SK-N-SH (cell line): ENCODE measurements at regions not wholly inside any gene's neighbourhood (a gene's known extent, or its start where the extent isn't known, plus 50 kb on each side); places are given as distances from the start of the nearest gene placed in this dataset.

Experiments
- CTCF ChIA-PET: fragments of 300-600, 350-600 bp; formaldehyde crosslinking; extraction: SDS; loops from one replicate; lab custom pipeline; 2021; lab: Yijun Ruan, JAX
- POLR2A ChIA-PET: fragments of 350-600 bp; sonication (Branson Sonifier 250); formaldehyde crosslinking; extraction: SDS; loops from one replicate; lab custom pipeline; 2020; ENCODE audit warnings: antibody characterized with exemption, inconsistent platforms; lab: Yijun Ruan, JAX
- DNase-seq: peaks from one replicate; pipeline ENCODE4 v3.0.0; 2012
- H2AFZ ChIP-seq: fragments of 200-600 bp; sonication (generic); 2 replicates; pipeline ENCODE4 v1.8.1; 2016; ENCODE audit warnings: antibody characterized with exemption, mild to moderate bottlenecking, low read depth
- H3F3A ChIP-seq: fragments of 200-600 bp; sonication (generic); replicated peaks from 2 replicates; pipeline ENCODE3; 2016; ENCODE audit warnings: antibody characterized with exemption, mild to moderate bottlenecking; ENCODE audit not compliant: insufficient read depth
- H3K27ac ChIP-seq, 2 experiments: fragments of 200-500 bp in 1 of 2; fragments of 200-600 bp in 1 of 2; sonication (Bioruptor generic) in 1 of 2; sonication (generic), shearing (Covaris generic) in 1 of 2; 2 replicates each; pipeline versions ENCODE4 v1.5.1 to v1.6.1; 2014 to 2016; ENCODE audit warnings: low read depth in 2 of 2, inconsistent platforms in 1 of 2, low read length in 1 of 2, mild to moderate bottlenecking in 1 of 2, mixed read lengths in 1 of 2
- H3K27me3 ChIP-seq: fragments of 200-600 bp; sonication (generic), shearing (Covaris generic); 2 replicates; pipeline ENCODE4 v1.6.1; 2016; ENCODE audit warnings: mixed run types; ENCODE audit not compliant: insufficient read depth
- H3K36me3 ChIP-seq, 2 experiments: fragments of 200-500 bp in 1 of 2; fragments of 200-600 bp in 1 of 2; sonication (Bioruptor generic) in 1 of 2; sonication (generic) in 1 of 2; replicated peaks in 1 of 2; 2 replicates each; pipeline versions ENCODE3 to v1.5.1; 2014 to 2016; ENCODE audit warnings: low read length in 1 of 2, mild to moderate bottlenecking in 1 of 2; ENCODE audit not compliant: insufficient read depth in 2 of 2, control insufficient read depth in 1 of 2
- H3K4me1 ChIP-seq, 2 experiments: fragments of 200-500 bp in 1 of 2; fragments of 200-600 bp in 1 of 2; sonication (Bioruptor generic) in 1 of 2; sonication (generic), shearing (Covaris generic) in 1 of 2; 2 replicates each; pipeline versions ENCODE4 v1.5.1 to v1.6.1; 2014 to 2016; ENCODE audit warnings: low read depth in 1 of 2, low read length in 1 of 2, mixed run types in 1 of 2; ENCODE audit not compliant: insufficient read depth in 2 of 2, control insufficient read depth in 1 of 2
- H3K4me2 ChIP-seq: fragments of 200-600 bp; sonication (generic), shearing (Covaris generic); 2 replicates; pipeline ENCODE4 v1.6.1; 2017; ENCODE audit warnings: mixed run types
- H3K4me3 ChIP-seq, 2 experiments: fragments of 200-500 bp in 1 of 2; fragments of 200-600 bp in 1 of 2; sonication (Bioruptor generic) in 1 of 2; sonication (generic), shearing (Covaris generic) in 1 of 2; 2 replicates each; pipeline versions ENCODE4 v1.5.1 to v1.8.1; 2014 to 2016; ENCODE audit warnings: low read depth in 2 of 2, inconsistent platforms in 1 of 2, low read length in 1 of 2, mild to moderate bottlenecking in 1 of 2, mixed read lengths in 1 of 2, moderate library complexity in 1 of 2
- H3K79me2 ChIP-seq: fragments of 200-600 bp; sonication (generic); 2 replicates; pipeline ENCODE4 v1.8.1; 2017; ENCODE audit warnings: mild to moderate bottlenecking; ENCODE audit not compliant: insufficient read depth
- H3K9ac ChIP-seq: fragments of 200-600 bp; sonication (generic); 2 replicates; pipeline ENCODE4 v1.6.1; 2017; ENCODE audit warnings: mixed run types
- H3K9me2 ChIP-seq: fragments of 200-600 bp; sonication (generic); 2 replicates; pipeline ENCODE4 v1.6.1; 2017; ENCODE audit warnings: mixed run types
- H3K9me3 ChIP-seq: fragments of 200-600 bp; sonication (generic); 2 replicates; pipeline ENCODE4 v1.6.1; 2017; ENCODE audit warnings: mixed run types, mild to moderate bottlenecking, moderate library complexity
- H4K20me1 ChIP-seq: fragments of 200-600 bp; sonication (generic); 2 replicates; pipeline ENCODE4 v1.6.1; 2017; ENCODE audit warnings: mild to moderate bottlenecking, mixed run types; ENCODE audit not compliant: insufficient read depth
- ELF1 ChIP-seq: IDR thresholded peaks from 2 replicates; pipeline ENCODE4 v1.4.0; 2012
- EP300 ChIP-seq, 2 experiments: IDR thresholded peaks; 2 replicates each; pipeline versions ENCODE4 v1.4.0 to v1.6.1; 2012; ENCODE audit warnings: borderline replicate concordance in 1 of 2, low read depth in 1 of 2, low read length in 1 of 2
- EZH2phosphoT487 ChIP-seq: fragments of 200-600 bp; sonication (generic); IDR thresholded peaks from 2 replicates; pipeline ENCODE4 v1.6.1; 2017; ENCODE audit warnings: low read depth, mixed run types, mild to moderate bottlenecking, antibody characterized with exemption, moderate library complexity, borderline replicate concordance
- FOSL2 ChIP-seq: IDR thresholded peaks from 2 replicates; pipeline ENCODE4 v1.4.0; 2012; ENCODE audit warnings: low read depth, mild to moderate bottlenecking, moderate library complexity, borderline replicate concordance
- GATA2 ChIP-seq: sonication (generic); formaldehyde crosslinking; IDR thresholded peaks from 2 replicates; pipeline ENCODE4 v1.5.0; 2020; ENCODE audit warnings: mild to moderate bottlenecking, missing genetic modification reagents
- MEF2A ChIP-seq: IDR thresholded peaks from 2 replicates; pipeline ENCODE4 v1.4.0; 2012; ENCODE audit warnings: low read depth, borderline replicate concordance
- NRF1 ChIP-seq: IDR thresholded peaks from 2 replicates; pipeline ENCODE4 v1.6.1; 2012; ENCODE audit warnings: low read depth, mild to moderate bottlenecking, low read length
- PBX3 ChIP-seq: IDR thresholded peaks from 2 replicates; pipeline ENCODE4; 2012
- POLR2AphosphoS5 ChIP-seq: IDR thresholded peaks from 2 replicates; pipeline ENCODE4 v1.6.1; 2012; ENCODE audit warnings: low read depth, low read length
- REST ChIP-seq: IDR thresholded peaks from 2 replicates; pipeline ENCODE4 v1.6.1; 2012; ENCODE audit warnings: mild to moderate bottlenecking, low read depth, low read length, moderate library complexity
- SIN3A ChIP-seq: IDR thresholded peaks from 2 replicates; pipeline ENCODE4 v1.6.1; 2012; ENCODE audit warnings: low read depth, mild to moderate bottlenecking, low read length, moderate library complexity, borderline replicate concordance
- TAF1 ChIP-seq: IDR thresholded peaks from 2 replicates; pipeline ENCODE4 v1.6.1; 2012; ENCODE audit warnings: low read depth, mild to moderate bottlenecking, low read length, moderate library complexity, borderline replicate concordance
- TCF12 ChIP-seq: IDR thresholded peaks from 2 replicates; pipeline ENCODE4 v1.4.0; 2012
- TEAD4 ChIP-seq: IDR thresholded peaks from 2 replicates; pipeline ENCODE4 v1.4.0; 2012; ENCODE audit warnings: mild to moderate bottlenecking, borderline replicate concordance; ENCODE audit not compliant: insufficient read depth
- USF1 ChIP-seq: IDR thresholded peaks from 2 replicates; pipeline ENCODE4 v1.4.0; 2012; ENCODE audit warnings: low read depth, borderline replicate concordance
- USF2 ChIP-seq: fragments of 150-350 bp; IDR thresholded peaks from 2 replicates; pipeline ENCODE4 v1.6.1; 2017; ENCODE audit warnings: antibody characterized with exemption, low read length, low read depth, borderline replicate concordance
- YY1 ChIP-seq: IDR thresholded peaks from 2 replicates; pipeline ENCODE4 v1.4.0; 2012; ENCODE audit warnings: low read depth, mild to moderate bottlenecking
- WGBS: methylation state at CpG from one replicate; pipeline ENCODE4 v1.1.6; 2017; ENCODE audit warnings: low lambda C conversion rate; 5-methylcytosine and 5-hydroxymethylcytosine counted together

- H3K4me2 ChIP-seq, result no peak overlapping the region
- no peaks in the 10 kb centered on the region for H3K9me2 ChIP-seq
- no peak overlapping the region for H3K9ac ChIP-seq
- peaks cover 18% of the 10 kb centered on the region for H3F3A ChIP-seq
- H3K4me3 ChIP-seq, result no peak overlapping the region
- no peak for DNase-seq
- H3K79me2 ChIP-seq, result no peaks in the 10 kb centered on the region
- H3K4me1 ChIP-seq, result peaks cover 0 to 15% of the 10 kb centered on the region in 2 experiments; a peak in 1 of 4 replicates
- no peaks in the 10 kb centered on the region for H4K20me1 ChIP-seq
- H3K27me3 ChIP-seq, result no peaks in the 10 kb centered on the region
- H3K36me3 ChIP-seq, result no peaks in the 10 kb centered on the region
- no peaks in the 10 kb centered on the region for H3K9me3 ChIP-seq
- WGBS, result 90% methylated on average over 1 of the region's 1 CpG
- H2AFZ ChIP-seq, result no peak overlapping the region
- TF ChIP-seq PBX3 (peak; percentile 41; the same call in 1 of the 2 replicates), ELF1 (no peak), FOSL2 (no peak), EZH2phosphoT487 (no peak), NRF1 (no peak), POLR2AphosphoS5 (no peak)
- CTCF ChIA-PET, result no interaction called here
- POLR2A ChIA-PET, result no interaction called here
- no peak overlapping the region for H3K27ac ChIP-seq
Observed at GRCh38 chr6:121806116-121806515, 370.7 kb downstream of the GJA1 start.

GRCh38 chr6:121809211-121809610 lies 373.8 kb downstream of the GJA1 start:
- Histone ChIP-seq H2AFZ (no peak overlapping the region), H4K20me1 (no peaks in the 10 kb centered on the region), H3K79me2 (no peaks in the 10 kb centered on the region), H3F3A (peaks cover 18% of the 10 kb centered on the region), H3K4me3 (no peak overlapping the region), H3K9me3 (no peaks in the 10 kb centered on the region), H3K27ac (no peak overlapping the region), H3K4me2 (no peak overlapping the region), H3K27me3 (no peaks in the 10 kb centered on the region), H3K9me2 (no peaks in the 10 kb centered on the region), H3K9ac (no peak overlapping the region), H3K36me3 (no peaks in the 10 kb centered on the region), H3K4me1 (peaks cover 0 to 15% of the 10 kb centered on the region in 2 experiments; a peak in 1 of 4 replicates)
- ChIA-PET CTCF (interaction anchor here (1.6 to 1.7 kb wide), 2 partner anchors 34 to 40 kb away, joined by 4 to 5 read pairs; no protein-coding TSS in a partner anchor), POLR2A (no interaction called here)
- no peak for DNase-seq
- WGBS, result 73% methylated on average over 3 of the region's 3 CpGs
- TF ChIP-seq TEAD4 (no peak), USF2 (no peak), EZH2phosphoT487 (no peak), YY1 (no peak), TAF1 (no peak), NRF1 (no peak), FOSL2 (no peak), REST (no peak), SIN3A (no peak), MEF2A (no peak), GATA2 (no peak), USF1 (no peak), TCF12 (no peak), EP300 (IDR thresholded peaks at IDR 0.05; ENCODE audit: borderline replicate concordance in 1 of 2, low read depth in 1 of 2, low read length in 1 of 2) (no peak)
